GM23338 (cell line): ENCODE measurements at regions not wholly inside any gene's neighbourhood (a gene's known extent, or its start where the extent isn't known, plus 50 kb on each side); places are given as distances from the start of the nearest gene placed in this dataset.

Experiments used
- CREB1 ChIP-seq: fragments of 250-450 bp; sonication (Bioruptor Pico); IDR thresholded peaks from 2 replicates; pipeline ENCODE4 v1.5.0; 2020; ENCODE audit warnings: low read depth, mild to moderate bottlenecking, moderate library complexity
- CTCF ChIP-seq, 2 experiments: fragments of 200-600 bp in 1 of 2; sonication (generic) in 1 of 2; conservative IDR thresholded peaks; 2 replicates each; pipeline versions ENCODE4 v1.5.1 to v1.6.1; 2016 to 2017; ENCODE audit warnings: antibody characterized with exemption in 2 of 2, low read depth in 2 of 2, mild to moderate bottlenecking in 2 of 2, moderate library complexity in 1 of 2
- EZH2 ChIP-seq: fragments of 200-600 bp; sonication (generic); IDR thresholded peaks from one replicate; pipeline ENCODE4 v1.8.0; 2017; ENCODE audit warnings: antibody characterized with exemption, mild to moderate bottlenecking, low read depth; ENCODE audit not compliant: unreplicated experiment
- EZH2phosphoT487 ChIP-seq: fragments of 200-600 bp; sonication (generic); IDR thresholded peaks from one replicate; pipeline ENCODE4 v1.8.1; 2018; ENCODE audit warnings: antibody characterized with exemption; ENCODE audit not compliant: unreplicated experiment
- POLR2AphosphoS5 ChIP-seq: IDR thresholded peaks from 2 replicates; pipeline ENCODE4 v1.6.1; 2016; ENCODE audit warnings: antibody characterized with exemption, low read depth
- ZNF331 ChIP-seq: fragments of 250-450 bp; sonication (Bioruptor Pico); IDR thresholded peaks from 2 replicates; pipeline ENCODE4 v1.5.0; 2020; ENCODE audit warnings: low read depth, mild to moderate bottlenecking, moderate library complexity
- TF ChIP-seq, protein P1 (sequence below): IDR thresholded peaks from one replicate; pipeline ENCODE4 v1.6.1; 2018; ENCODE audit warnings: antibody characterized with exemption; ENCODE audit not compliant: unreplicated experiment

GRCh38 chr1:79353224-79353623, 346.7 kb upstream of the ADGRL4 start:
- TF ChIP-seq CTCF (conservative IDR thresholded peaks at IDR 0.05; ENCODE audit: low read depth in 2 of 2) = peak; percentile 64 to 73; a peak in 3 of 4 replicates
- no peak for TF ChIP-seq POLR2AphosphoS5
- TF ChIP-seq, protein P1, sequence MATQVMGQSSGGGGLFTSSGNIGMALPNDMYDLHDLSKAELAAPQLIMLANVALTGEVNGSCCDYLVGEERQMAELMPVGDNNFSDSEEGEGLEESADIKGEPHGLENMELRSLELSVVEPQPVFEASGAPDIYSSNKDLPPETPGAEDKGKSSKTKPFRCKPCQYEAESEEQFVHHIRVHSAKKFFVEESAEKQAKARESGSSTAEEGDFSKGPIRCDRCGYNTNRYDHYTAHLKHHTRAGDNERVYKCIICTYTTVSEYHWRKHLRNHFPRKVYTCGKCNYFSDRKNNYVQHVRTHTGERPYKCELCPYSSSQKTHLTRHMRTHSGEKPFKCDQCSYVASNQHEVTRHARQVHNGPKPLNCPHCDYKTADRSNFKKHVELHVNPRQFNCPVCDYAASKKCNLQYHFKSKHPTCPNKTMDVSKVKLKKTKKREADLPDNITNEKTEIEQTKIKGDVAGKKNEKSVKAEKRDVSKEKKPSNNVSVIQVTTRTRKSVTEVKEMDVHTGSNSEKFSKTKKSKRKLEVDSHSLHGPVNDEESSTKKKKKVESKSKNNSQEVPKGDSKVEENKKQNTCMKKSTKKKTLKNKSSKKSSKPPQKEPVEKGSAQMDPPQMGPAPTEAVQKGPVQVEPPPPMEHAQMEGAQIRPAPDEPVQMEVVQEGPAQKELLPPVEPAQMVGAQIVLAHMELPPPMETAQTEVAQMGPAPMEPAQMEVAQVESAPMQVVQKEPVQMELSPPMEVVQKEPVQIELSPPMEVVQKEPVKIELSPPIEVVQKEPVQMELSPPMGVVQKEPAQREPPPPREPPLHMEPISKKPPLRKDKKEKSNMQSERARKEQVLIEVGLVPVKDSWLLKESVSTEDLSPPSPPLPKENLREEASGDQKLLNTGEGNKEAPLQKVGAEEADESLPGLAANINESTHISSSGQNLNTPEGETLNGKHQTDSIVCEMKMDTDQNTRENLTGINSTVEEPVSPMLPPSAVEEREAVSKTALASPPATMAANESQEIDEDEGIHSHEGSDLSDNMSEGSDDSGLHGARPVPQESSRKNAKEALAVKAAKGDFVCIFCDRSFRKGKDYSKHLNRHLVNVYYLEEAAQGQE = no peak
- TF ChIP-seq ZNF331 = no peak
- TF ChIP-seq EZH2 = no peak
- TF ChIP-seq EZH2phosphoT487 = no peak
- TF ChIP-seq CREB1 = no peak
